G401 (cell line): ENCODE measurements at regions not wholly inside any gene's neighbourhood (a gene's known extent, or its start where the extent isn't known, plus 50 kb on each side); places are given as distances from the start of the nearest gene placed in this dataset.

ENCODE experiments used
- DNase-seq: peaks from one replicate; pipeline ENCODE4 v3.0.0-alpha.2; 2015; ENCODE audit warnings: low spot score
- in situ Hi-C: cut with HindIII; loops from 2 replicates; pipeline ENCODE4 v1.10.0; 2016; ENCODE audit warnings: low sequenced_read_pairs, mixed read lengths

- in situ Hi-C loops = no loop called here
- no peak for DNase-seq
Measured at GRCh38 chr5:163968651-163969050, 463.2 kb downstream of the MAT2B start.

GRCh38 chr5:163976696-163977095 lies 471.3 kb downstream of the MAT2B start:
- no peak for DNase-seq
- in situ Hi-C loops = no loop called here

GRCh38 chr5:163978897-163979296 lies 473.5 kb downstream of the MAT2B start:
- no peak for DNase-seq
- in situ Hi-C loops = no loop called here

DNA sequence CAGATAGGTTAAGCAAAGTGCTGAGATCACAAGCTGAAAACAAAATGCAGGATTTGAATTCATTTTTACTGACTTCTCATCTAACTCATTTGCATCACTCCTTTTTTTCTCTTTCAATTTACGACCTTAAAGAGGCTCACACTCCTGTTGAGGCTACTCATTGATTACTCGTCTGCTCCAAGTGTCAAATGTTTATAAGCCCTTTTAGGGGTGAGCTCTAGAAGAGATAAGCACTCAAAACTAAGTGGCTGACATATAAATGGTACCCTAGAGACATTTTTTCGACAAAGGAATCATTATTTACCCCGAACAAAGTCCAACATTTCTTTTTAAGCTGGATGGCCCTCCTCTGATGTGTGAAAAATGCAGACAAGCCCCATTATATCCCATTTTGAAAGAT lies 483.1 kb downstream of the MAT2B start:
- in situ Hi-C loops = no loop called here
- DNase-seq = no peak

- in situ Hi-C loops = no loop called here
- no peak for DNase-seq
Measured at GRCh38 chr5:163993126-163993525, 487.7 kb downstream of the MAT2B start.

- DNase-seq = no peak
- in situ Hi-C loops = no loop called here
Measured at GRCh38 chr5:163995206-163995605, 489.8 kb downstream of the MAT2B start.

- no peak for DNase-seq
- in situ Hi-C loops = no loop called here
Measured at GRCh38 chr5:163997965-163998364, 492.5 kb downstream of the MAT2B start.

DNA sequence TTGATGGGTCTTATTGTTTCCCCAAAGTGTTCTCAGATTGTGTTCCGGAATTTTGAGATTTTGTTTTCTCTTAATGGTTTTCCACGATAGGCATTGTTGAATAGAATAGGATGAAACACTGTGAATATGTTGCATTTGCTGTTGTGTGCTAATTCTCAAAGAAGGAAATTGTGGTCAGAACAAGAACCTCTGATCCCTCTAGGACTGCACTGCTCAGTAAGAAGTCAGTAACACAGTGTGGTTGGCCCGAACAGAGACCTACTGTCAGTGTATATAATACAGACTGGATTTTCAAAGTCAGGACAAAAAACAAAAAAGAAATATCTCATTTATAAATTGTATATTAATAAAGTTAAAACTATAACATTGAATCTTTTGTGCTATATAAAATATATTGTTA lies 494.8 kb downstream of the MAT2B start:
- in situ Hi-C loops = no loop called here
- DNase-seq = no peak

DNA sequence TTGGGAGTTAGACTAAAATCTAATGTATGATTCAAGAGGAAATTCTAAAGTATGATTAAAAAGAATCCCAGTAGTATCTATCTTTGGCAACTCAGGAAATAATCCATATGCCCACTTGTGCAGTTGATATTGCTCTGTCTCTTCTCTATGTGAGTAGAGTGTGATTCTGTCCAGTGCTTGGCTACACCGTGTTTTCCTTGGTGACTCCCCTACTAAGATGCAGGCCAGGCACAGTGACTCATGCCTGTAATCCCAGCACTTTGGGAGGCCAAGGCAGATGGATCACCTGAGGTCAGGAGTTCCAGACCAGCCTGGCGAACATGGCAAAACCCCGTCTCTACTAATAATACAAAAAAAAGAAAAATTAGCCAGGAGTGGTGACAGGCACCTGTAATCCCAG lies 495.4 kb downstream of the MAT2B start:
- DNase-seq = no peak
- in situ Hi-C loops = no loop called here

DNA sequence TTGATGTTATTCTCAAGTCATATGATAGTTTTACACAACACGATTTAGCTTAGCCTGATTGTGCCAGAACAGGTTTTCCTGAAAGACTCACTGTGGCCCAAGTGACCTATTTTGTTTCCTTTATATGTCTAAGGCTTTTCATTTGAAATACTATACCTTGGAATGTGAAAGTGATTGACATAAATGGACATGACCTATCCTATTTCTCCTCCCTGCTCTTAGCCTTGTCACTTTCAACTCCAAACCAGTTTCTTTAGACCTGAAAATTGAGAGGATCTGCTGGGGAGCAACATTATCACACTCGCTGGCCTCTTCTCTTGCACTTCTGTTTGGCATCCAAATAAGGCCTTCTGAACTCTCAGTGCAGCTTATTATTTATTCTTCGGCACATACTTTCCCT lies 496.8 kb downstream of the MAT2B start:
- in situ Hi-C loops = no loop called here
- DNase-seq = no peak

DNA sequence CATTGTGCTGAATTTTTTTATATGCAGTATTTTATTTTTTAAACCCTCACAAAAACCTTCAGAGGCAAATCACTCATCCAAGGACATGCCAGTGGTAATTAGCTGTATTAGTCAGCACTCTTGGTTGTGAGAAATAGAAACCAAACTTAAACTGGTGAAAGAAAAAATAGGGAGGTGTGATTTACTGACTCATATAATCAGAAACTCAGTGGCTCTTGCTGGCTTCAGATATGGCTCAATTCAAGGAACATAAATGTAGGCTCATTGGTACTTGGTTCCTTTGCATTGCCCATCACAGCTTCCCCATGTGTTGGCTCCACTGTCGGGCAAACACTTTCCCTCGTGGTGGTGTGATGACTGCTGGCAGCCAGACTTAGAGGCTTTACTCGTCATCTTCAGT lies 497.2 kb downstream of the MAT2B start:
- in situ Hi-C loops = no loop called here
- DNase-seq = no peak

DNA sequence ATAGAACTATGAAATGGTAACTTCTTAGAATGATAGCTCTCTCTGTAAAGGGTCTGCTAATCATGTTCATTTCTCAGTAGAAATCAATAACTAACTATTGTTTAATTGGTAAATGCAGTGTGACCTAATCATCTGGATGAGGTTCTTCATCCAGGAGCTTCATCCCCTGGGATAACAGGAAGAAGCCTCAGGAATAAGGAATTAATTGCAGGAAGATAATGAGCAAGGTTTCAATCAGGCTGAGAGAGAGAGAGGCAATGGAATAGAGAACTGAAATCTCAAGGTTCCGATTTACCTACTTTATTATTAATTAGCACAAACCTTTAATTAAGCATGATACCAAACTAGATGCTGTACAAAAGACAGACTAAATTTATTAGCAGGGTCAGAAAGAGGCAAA lies 499.7 kb downstream of the MAT2B start:
- DNase-seq = no peak
- in situ Hi-C loops = no loop called here

DNA sequence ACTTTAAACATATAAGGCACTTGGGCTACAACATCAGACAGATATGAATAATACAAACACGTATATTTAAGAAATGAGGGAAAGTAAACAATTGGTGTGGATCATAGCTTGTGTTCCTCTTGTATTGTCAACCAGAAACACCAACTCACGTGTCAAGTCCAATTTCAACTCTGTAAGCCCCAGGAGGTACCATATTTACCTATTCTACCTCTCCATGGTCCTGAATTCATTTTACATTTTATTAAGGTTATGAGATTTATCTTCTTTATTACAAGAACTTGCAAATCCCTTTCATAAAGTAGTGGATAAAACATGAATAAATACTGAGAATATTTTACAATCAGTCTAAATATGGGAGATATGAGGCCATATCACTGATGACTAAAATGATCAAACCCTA lies 501.6 kb downstream of the MAT2B start:
- no peak for DNase-seq
- in situ Hi-C loops = no loop called here

- no peak for DNase-seq
- in situ Hi-C loops = no loop called here
Measured at GRCh38 chr5:164009621-164010020, 504.2 kb downstream of the MAT2B start.

DNA sequence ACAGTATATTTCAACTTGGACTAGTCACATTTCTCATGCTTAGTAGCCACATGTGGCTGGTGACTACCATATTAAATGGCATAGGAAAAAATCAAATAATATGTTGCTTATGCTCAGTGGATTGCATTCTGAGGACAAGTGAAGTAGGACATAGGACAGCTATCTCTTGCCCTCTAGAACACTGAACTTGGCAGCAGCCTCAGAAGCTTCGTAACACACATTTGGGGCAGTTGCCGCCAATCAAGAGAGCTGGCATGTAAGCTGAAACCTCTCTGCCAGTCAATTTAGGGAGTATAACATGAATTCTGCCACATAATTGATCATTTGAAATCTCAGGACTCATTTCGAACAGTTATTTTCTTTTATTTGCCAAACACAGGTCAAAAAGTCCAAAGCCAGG lies 505.5 kb downstream of the MAT2B start:
- DNase-seq = no peak
- in situ Hi-C loops = no loop called here

DNA sequence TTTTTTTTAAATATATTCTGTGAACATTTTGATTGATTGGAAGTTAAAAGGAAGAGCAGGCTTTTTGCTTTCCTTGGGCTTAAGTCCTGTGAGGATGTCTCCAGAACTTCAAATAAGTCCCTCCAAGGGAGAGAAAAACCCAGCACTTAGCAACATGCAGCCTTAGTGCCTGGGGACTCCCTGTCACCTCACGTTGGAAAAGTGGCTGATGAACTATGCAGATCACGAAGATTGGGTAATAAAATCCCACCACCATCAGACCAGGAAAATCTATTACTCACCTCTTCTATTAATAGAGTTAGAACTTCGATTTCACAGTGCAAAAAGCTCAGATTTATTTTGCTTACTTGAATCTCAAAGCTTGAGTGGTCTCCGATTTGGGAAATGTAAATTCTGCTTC lies 507.0 kb downstream of the MAT2B start:
- no peak for DNase-seq
- in situ Hi-C loops = no loop called here

DNA sequence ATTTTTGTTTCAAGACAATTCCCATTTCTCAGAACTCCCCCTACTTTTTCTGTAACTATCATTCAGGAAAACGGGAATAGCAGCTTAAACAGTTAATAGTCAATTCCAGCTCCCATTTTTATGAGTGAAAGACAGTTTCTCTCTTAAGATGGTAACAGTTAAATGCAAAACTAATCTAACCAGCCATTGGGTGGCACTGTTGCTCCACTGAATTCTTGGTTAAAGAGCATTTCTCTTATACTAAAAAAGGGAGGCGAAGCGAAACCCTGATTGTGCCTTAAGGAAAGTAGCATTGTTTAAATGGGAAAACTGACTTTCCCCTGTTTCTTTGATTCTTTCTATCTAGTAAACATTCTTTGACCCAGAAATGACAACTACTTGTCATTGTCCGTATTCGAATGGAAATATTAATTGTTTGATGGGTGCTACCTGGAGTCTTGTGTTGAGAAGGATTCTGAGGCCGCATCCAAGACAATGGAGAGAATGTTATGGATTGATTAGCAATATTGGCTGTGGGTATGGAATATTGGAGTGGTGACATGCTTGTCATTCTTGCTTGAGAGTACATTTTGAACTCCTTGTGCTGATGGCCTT lies 507.8 kb downstream of the MAT2B start:
- DNase-seq = peak; percentile 48
- in situ Hi-C loops = no loop called here

DNA sequence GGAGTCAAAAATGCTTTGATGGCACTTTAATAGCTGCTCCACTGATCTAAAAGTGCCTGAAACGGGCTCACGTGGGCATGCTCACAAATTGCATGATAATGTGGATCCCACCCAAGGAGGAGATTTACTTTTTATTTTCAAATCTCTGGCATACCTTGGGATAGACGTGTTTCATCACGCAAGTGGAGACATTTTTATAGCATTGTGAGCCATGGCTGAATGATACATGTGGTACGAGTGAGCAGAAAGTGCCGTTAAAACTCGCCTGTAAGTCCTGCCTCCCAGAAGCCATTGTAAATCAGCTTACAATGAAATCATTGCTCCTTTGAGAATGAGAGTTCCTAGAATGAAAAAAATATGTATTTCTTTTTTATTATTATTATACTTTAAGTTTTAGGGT lies 514.7 kb downstream of the MAT2B start:
- no peak for DNase-seq
- in situ Hi-C loops = no loop called here

DNA sequence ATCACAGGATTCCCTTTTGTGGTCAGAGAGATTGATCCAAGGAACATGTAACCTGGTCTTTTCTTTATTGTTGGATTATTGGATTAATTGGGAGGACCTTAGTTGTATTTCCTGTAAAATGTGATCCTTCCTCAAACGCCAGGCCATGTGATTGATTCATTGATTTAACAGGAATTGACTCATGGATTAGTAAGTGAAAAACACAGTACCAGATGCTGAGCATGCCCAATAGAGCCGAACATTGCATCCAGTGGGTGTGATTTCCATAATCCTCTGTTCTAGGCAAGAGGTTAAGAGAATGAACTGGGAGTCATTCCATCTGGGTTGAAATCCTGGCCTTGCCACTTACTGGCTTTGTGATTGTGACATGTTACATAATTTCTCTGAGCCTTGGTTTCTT lies 522.3 kb downstream of the MAT2B start:
- in situ Hi-C loops = no loop called here
- DNase-seq = no peak

GRCh38 chr5:164038128-164038783 lies 532.8 kb downstream of the MAT2B start:
- in situ Hi-C loops = no loop called here
- no peak for DNase-seq

DNA sequence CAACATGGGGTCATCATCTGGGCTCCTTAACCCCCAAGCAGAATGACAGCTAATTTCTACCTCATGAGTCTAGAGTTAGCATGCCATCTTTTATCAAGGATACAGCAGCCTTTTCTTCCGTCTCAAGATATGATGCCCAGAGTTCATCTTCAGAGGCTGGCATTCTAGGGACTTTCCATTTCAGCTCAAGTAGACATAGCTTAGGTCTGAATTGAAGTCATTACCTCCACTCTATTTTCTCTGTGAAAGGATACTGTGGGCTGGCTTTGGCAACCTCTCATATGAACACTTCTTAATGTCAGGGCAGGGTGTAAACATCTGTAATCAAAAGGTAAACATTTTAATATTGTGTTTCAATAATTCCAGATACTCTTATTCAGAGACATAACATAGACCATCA lies 535.7 kb downstream of the MAT2B start:
- no peak for DNase-seq
- in situ Hi-C loops = no loop called here
